ENCODE measurements at regions not wholly inside any gene's neighbourhood (a gene's known extent, or its start where the extent isn't known, plus 50 kb on each side); places are given as distances from the start of the nearest gene placed in this dataset.

GRCh38 chr5:118679264-118679940 is 308.9 kb downstream of the DTWD2 start:
- H3K4me1 Mint-ChIP-seq (ENCODE audit: low read depth): peaks cover 16% of the 10 kb centered on the region
- H3K27ac Mint-ChIP-seq (ENCODE audit: unreplicated experiment): no peak overlapping the region
- no peaks in the 10 kb centered on the region for H3K36me3 Mint-ChIP-seq (ENCODE audit: low read depth)

GRCh38 chr5:118678746-118679145 is 309.6 kb downstream of the DTWD2 start:
- H3K27ac Mint-ChIP-seq (ENCODE audit: unreplicated experiment): no peak overlapping the region
- H3K27me3 Mint-ChIP-seq (ENCODE audit: low read depth): no peaks in the 10 kb centered on the region
- no peak overlapping the region for H3K4me3 Mint-ChIP-seq (ENCODE audit: unreplicated experiment)
- DNase-seq (ENCODE audit: low spot score): no peak
- H3K36me3 Mint-ChIP-seq (ENCODE audit: low read depth): no peaks in the 10 kb centered on the region
- peaks cover 13% of the 10 kb centered on the region for H3K9me3 Mint-ChIP-seq (ENCODE audit: low read depth)
- no peak for TF ChIP-seq CTCF (IDR thresholded peaks at IDR 0.05)
- H3K4me1 Mint-ChIP-seq (ENCODE audit: low read depth): peaks cover 16% of the 10 kb centered on the region

More at GRCh38 chr5:118679264-118679940, 308.9 kb downstream of the DTWD2 start:
- H3K9me3 Mint-ChIP-seq (ENCODE audit: low read depth): peaks cover 7% of the 10 kb centered on the region
- H3K4me3 Mint-ChIP-seq (ENCODE audit: unreplicated experiment): no peak overlapping the region
- no peaks in the 10 kb centered on the region for H3K27me3 Mint-ChIP-seq (ENCODE audit: low read depth)
- no peak for DNase-seq (ENCODE audit: low spot score)
- no peak for TF ChIP-seq CTCF (IDR thresholded peaks at IDR 0.05)

GRCh38 chr5:118675247-118675646 is 313.1 kb downstream of the DTWD2 start:
- Mint-ChIP-seq H3K36me3 (ENCODE audit: low read depth) (peaks cover 4% of the 10 kb centered on the region), H3K9me3 (ENCODE audit: low read depth) (peaks cover 40% of the 10 kb centered on the region), H3K27me3 (ENCODE audit: low read depth) (no peaks in the 10 kb centered on the region), H3K4me1 (ENCODE audit: low read depth) (peaks cover 13% of the 10 kb centered on the region), H3K4me3 (ENCODE audit: unreplicated experiment) (no peak overlapping the region), H3K27ac (ENCODE audit: unreplicated experiment) (no peak overlapping the region)
- DNase-seq (ENCODE audit: low spot score): no peak
- no peak for TF ChIP-seq CTCF (IDR thresholded peaks at IDR 0.05)

- Mint-ChIP-seq H3K4me1 (ENCODE audit: low read depth) (no peaks in the 10 kb centered on the region), H3K9me3 (ENCODE audit: low read depth) (peaks cover 27% of the 10 kb centered on the region), H3K27ac (ENCODE audit: unreplicated experiment) (no peak overlapping the region), H3K4me3 (ENCODE audit: unreplicated experiment) (no peak overlapping the region), H3K36me3 (ENCODE audit: low read depth) (peaks cover 11% of the 10 kb centered on the region), H3K27me3 (ENCODE audit: low read depth) (no peaks in the 10 kb centered on the region)
- TF ChIP-seq CTCF (IDR thresholded peaks at IDR 0.05): no peak
- DNase-seq (ENCODE audit: low spot score): no peak
Observed at GRCh38 chr5:118657576-118657975, 330.8 kb downstream of the DTWD2 start.

- Mint-ChIP-seq H3K27ac (ENCODE audit: unreplicated experiment) (no peak overlapping the region), H3K9me3 (ENCODE audit: low read depth) (peaks cover 20% of the 10 kb centered on the region), H3K4me1 (ENCODE audit: low read depth) (no peaks in the 10 kb centered on the region), H3K4me3 (ENCODE audit: unreplicated experiment) (no peak overlapping the region), H3K27me3 (ENCODE audit: low read depth) (no peaks in the 10 kb centered on the region), H3K36me3 (ENCODE audit: low read depth) (peaks cover 6% of the 10 kb centered on the region)
- DNase-seq (ENCODE audit: low spot score): no peak
- TF ChIP-seq CTCF (IDR thresholded peaks at IDR 0.05): no peak
Observed at GRCh38 chr5:118653872-118654271, 334.5 kb downstream of the DTWD2 start.
